ENCODE measurements at regions not wholly inside any gene's neighbourhood (a gene's known extent, or its start where the extent isn't known, plus 50 kb on each side); places are given as distances from the start of the nearest gene placed in this dataset.

DNA sequence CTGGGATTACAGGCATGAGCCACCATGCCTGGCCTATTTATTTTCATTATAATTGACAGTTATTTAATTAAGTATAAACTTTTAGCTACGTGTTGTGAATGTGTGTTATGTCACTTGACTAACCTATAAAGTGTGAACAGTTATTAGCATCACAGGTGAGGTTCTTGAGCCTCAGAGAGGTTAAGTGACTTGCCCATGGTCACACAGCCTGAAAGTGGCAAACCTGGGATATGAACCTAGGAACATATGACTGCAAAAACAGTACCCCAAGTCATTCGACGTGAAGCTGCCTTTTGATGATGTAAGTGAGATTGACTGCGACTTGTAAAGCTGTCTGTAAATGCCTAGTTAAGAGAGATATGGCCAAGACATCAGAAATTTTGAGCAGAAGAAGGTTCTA is 77.9 kb upstream of the SALL4 start:
- TF ChIP-seq, protein P1, sequence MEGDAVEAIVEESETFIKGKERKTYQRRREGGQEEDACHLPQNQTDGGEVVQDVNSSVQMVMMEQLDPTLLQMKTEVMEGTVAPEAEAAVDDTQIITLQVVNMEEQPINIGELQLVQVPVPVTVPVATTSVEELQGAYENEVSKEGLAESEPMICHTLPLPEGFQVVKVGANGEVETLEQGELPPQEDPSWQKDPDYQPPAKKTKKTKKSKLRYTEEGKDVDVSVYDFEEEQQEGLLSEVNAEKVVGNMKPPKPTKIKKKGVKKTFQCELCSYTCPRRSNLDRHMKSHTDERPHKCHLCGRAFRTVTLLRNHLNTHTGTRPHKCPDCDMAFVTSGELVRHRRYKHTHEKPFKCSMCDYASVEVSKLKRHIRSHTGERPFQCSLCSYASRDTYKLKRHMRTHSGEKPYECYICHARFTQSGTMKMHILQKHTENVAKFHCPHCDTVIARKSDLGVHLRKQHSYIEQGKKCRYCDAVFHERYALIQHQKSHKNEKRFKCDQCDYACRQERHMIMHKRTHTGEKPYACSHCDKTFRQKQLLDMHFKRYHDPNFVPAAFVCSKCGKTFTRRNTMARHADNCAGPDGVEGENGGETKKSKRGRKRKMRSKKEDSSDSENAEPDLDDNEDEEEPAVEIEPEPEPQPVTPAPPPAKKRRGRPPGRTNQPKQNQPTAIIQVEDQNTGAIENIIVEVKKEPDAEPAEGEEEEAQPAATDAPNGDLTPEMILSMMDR (IDR thresholded peaks at IDR 0.05), result no peak
- TF ChIP-seq POLR2A (IDR thresholded peaks at IDR 0.05), result no peak
